ENCODE measurements at regions not wholly inside any gene's neighbourhood (a gene's known extent, or its start where the extent isn't known, plus 50 kb on each side); places are given as distances from the start of the nearest gene placed in this dataset.

GRCh38 chr2:60351321-60351720, 202.1 kb downstream of the BCL11A start:
- no peak for TF ChIP-seq CTCF (IDR thresholded peaks at IDR 0.05; ENCODE audit: low read depth, low read length)
- TF ChIP-seq EZH2phosphoT487 (IDR thresholded peaks at IDR 0.05; ENCODE audit: low read depth), result no peak

Measured in OCI-LY3 (cell line).